ENCODE measurements at regions not wholly inside any gene's neighbourhood (a gene's known extent, or its start where the extent isn't known, plus 50 kb on each side); places are given as distances from the start of the nearest gene placed in this dataset.

- no peaks in the 10 kb centered on the region for H3K27me3 ChIP-seq (ENCODE audit: control insufficient read depth, insufficient read depth, low read length)
- H3K4me3 ChIP-seq (ENCODE audit: low read depth, low read length), result no peak overlapping the region
- no peaks in the 10 kb centered on the region for H3K9me3 ChIP-seq (ENCODE audit: control insufficient read depth, insufficient read depth, low read depth, low read length)
- no peak overlapping the region for H3K9ac ChIP-seq (ENCODE audit: low read length)
- no peaks in the 10 kb centered on the region for H3K4me1 ChIP-seq (ENCODE audit: control insufficient read depth, insufficient read depth, low read length)
- H3K27ac ChIP-seq (ENCODE audit: low read depth, low read length), result no peak overlapping the region
- H3K36me3 ChIP-seq (ENCODE audit: control insufficient read depth, insufficient read depth, low read length), result no peaks in the 10 kb centered on the region
Measured at GRCh38 chr3:103166890-103167289, 732.1 kb downstream of the ZPLD1 start.

GRCh38 chr3:103167850-103168249, 733.0 kb downstream of the ZPLD1 start:
- Histone ChIP-seq H3K4me1 (ENCODE audit: control insufficient read depth, insufficient read depth, low read length) (no peaks in the 10 kb centered on the region), H3K27ac (ENCODE audit: low read depth, low read length) (no peak overlapping the region), H3K4me3 (ENCODE audit: low read depth, low read length) (no peak overlapping the region), H3K27me3 (ENCODE audit: control insufficient read depth, insufficient read depth, low read length) (no peaks in the 10 kb centered on the region), H3K9ac (ENCODE audit: low read length) (no peak overlapping the region), H3K36me3 (ENCODE audit: control insufficient read depth, insufficient read depth, low read length) (no peaks in the 10 kb centered on the region), H3K9me3 (ENCODE audit: control insufficient read depth, insufficient read depth, low read depth, low read length) (no peaks in the 10 kb centered on the region)

GRCh38 chr3:103169289-103169688, 734.5 kb downstream of the ZPLD1 start:
- no peak overlapping the region for H3K27ac ChIP-seq (ENCODE audit: low read depth, low read length)
- H3K4me1 ChIP-seq (ENCODE audit: control insufficient read depth, insufficient read depth, low read length), result no peaks in the 10 kb centered on the region
- H3K4me3 ChIP-seq (ENCODE audit: low read depth, low read length), result no peak overlapping the region
- H3K36me3 ChIP-seq (ENCODE audit: control insufficient read depth, insufficient read depth, low read length), result no peaks in the 10 kb centered on the region
- H3K27me3 ChIP-seq (ENCODE audit: control insufficient read depth, insufficient read depth, low read length), result no peaks in the 10 kb centered on the region
- no peaks in the 10 kb centered on the region for H3K9me3 ChIP-seq (ENCODE audit: control insufficient read depth, insufficient read depth, low read depth, low read length)
- H3K9ac ChIP-seq (ENCODE audit: low read length), result no peak overlapping the region

GRCh38 chr3:103170651-103171050, 735.8 kb downstream of the ZPLD1 start:
- Histone ChIP-seq H3K9ac (ENCODE audit: low read length) (no peak overlapping the region), H3K27me3 (ENCODE audit: control insufficient read depth, insufficient read depth, low read length) (no peaks in the 10 kb centered on the region), H3K36me3 (ENCODE audit: control insufficient read depth, insufficient read depth, low read length) (no peaks in the 10 kb centered on the region), H3K4me3 (ENCODE audit: low read depth, low read length) (no peak overlapping the region), H3K9me3 (ENCODE audit: control insufficient read depth, insufficient read depth, low read depth, low read length) (no peaks in the 10 kb centered on the region), H3K4me1 (ENCODE audit: control insufficient read depth, insufficient read depth, low read length) (no peaks in the 10 kb centered on the region), H3K27ac (ENCODE audit: low read depth, low read length) (no peak overlapping the region)

- Histone ChIP-seq H3K9ac (ENCODE audit: low read length) (no peak overlapping the region), H3K36me3 (ENCODE audit: control insufficient read depth, insufficient read depth, low read length) (no peaks in the 10 kb centered on the region), H3K27me3 (ENCODE audit: control insufficient read depth, insufficient read depth, low read length) (no peaks in the 10 kb centered on the region), H3K27ac (ENCODE audit: low read depth, low read length) (no peak overlapping the region), H3K9me3 (ENCODE audit: control insufficient read depth, insufficient read depth, low read depth, low read length) (no peaks in the 10 kb centered on the region), H3K4me1 (ENCODE audit: control insufficient read depth, insufficient read depth, low read length) (no peaks in the 10 kb centered on the region), H3K4me3 (ENCODE audit: low read depth, low read length) (no peak overlapping the region)
Measured at GRCh38 chr3:103173940-103174339, 739.1 kb downstream of the ZPLD1 start.

- Histone ChIP-seq H3K27ac (ENCODE audit: low read depth, low read length) (no peak overlapping the region), H3K36me3 (ENCODE audit: control insufficient read depth, insufficient read depth, low read length) (no peaks in the 10 kb centered on the region), H3K27me3 (ENCODE audit: control insufficient read depth, insufficient read depth, low read length) (no peaks in the 10 kb centered on the region), H3K4me1 (ENCODE audit: control insufficient read depth, insufficient read depth, low read length) (no peaks in the 10 kb centered on the region), H3K9ac (ENCODE audit: low read length) (no peak overlapping the region), H3K9me3 (ENCODE audit: control insufficient read depth, insufficient read depth, low read depth, low read length) (no peaks in the 10 kb centered on the region), H3K4me3 (ENCODE audit: low read depth, low read length) (no peak overlapping the region)
Measured at GRCh38 chr3:103181160-103181559, 746.3 kb downstream of the ZPLD1 start.

GRCh38 chr3:103184772-103185171, 750.0 kb downstream of the ZPLD1 start:
- Histone ChIP-seq H3K27ac (ENCODE audit: low read depth, low read length) (no peak overlapping the region), H3K9me3 (ENCODE audit: control insufficient read depth, insufficient read depth, low read depth, low read length) (no peaks in the 10 kb centered on the region), H3K4me3 (ENCODE audit: low read depth, low read length) (no peak overlapping the region), H3K4me1 (ENCODE audit: control insufficient read depth, insufficient read depth, low read length) (no peaks in the 10 kb centered on the region), H3K9ac (ENCODE audit: low read length) (no peak overlapping the region), H3K36me3 (ENCODE audit: control insufficient read depth, insufficient read depth, low read length) (no peaks in the 10 kb centered on the region), H3K27me3 (ENCODE audit: control insufficient read depth, insufficient read depth, low read length) (no peaks in the 10 kb centered on the region)

GRCh38 chr3:103189941-103190340, 755.1 kb downstream of the ZPLD1 start:
- no peak overlapping the region for H3K27ac ChIP-seq (ENCODE audit: low read depth, low read length)
- H3K36me3 ChIP-seq (ENCODE audit: control insufficient read depth, insufficient read depth, low read length), result no peaks in the 10 kb centered on the region
- H3K4me3 ChIP-seq (ENCODE audit: low read depth, low read length), result no peak overlapping the region
- H3K9me3 ChIP-seq (ENCODE audit: control insufficient read depth, insufficient read depth, low read depth, low read length), result no peaks in the 10 kb centered on the region
- H3K9ac ChIP-seq (ENCODE audit: low read length), result no peak overlapping the region
- H3K27me3 ChIP-seq (ENCODE audit: control insufficient read depth, insufficient read depth, low read length), result no peaks in the 10 kb centered on the region
- H3K4me1 ChIP-seq (ENCODE audit: control insufficient read depth, insufficient read depth, low read length), result no peaks in the 10 kb centered on the region

GRCh38 chr3:103195216-103195615, 760.4 kb downstream of the ZPLD1 start:
- Histone ChIP-seq H3K27me3 (ENCODE audit: control insufficient read depth, insufficient read depth, low read length) (no peaks in the 10 kb centered on the region), H3K36me3 (ENCODE audit: control insufficient read depth, insufficient read depth, low read length) (no peaks in the 10 kb centered on the region), H3K4me3 (ENCODE audit: low read depth, low read length) (no peak overlapping the region), H3K4me1 (ENCODE audit: control insufficient read depth, insufficient read depth, low read length) (no peaks in the 10 kb centered on the region), H3K9ac (ENCODE audit: low read length) (no peak overlapping the region), H3K27ac (ENCODE audit: low read depth, low read length) (no peak overlapping the region), H3K9me3 (ENCODE audit: control insufficient read depth, insufficient read depth, low read depth, low read length) (no peaks in the 10 kb centered on the region)

GRCh38 chr3:103203441-103203840, 768.6 kb downstream of the ZPLD1 start:
- Histone ChIP-seq H3K9me3 (ENCODE audit: control insufficient read depth, insufficient read depth, low read depth, low read length) (no peaks in the 10 kb centered on the region), H3K9ac (ENCODE audit: low read length) (no peak overlapping the region), H3K36me3 (ENCODE audit: control insufficient read depth, insufficient read depth, low read length) (no peaks in the 10 kb centered on the region), H3K27ac (ENCODE audit: low read depth, low read length) (no peak overlapping the region), H3K4me3 (ENCODE audit: low read depth, low read length) (no peak overlapping the region), H3K4me1 (ENCODE audit: control insufficient read depth, insufficient read depth, low read length) (no peaks in the 10 kb centered on the region), H3K27me3 (ENCODE audit: control insufficient read depth, insufficient read depth, low read length) (no peaks in the 10 kb centered on the region)

GRCh38 chr3:103210583-103210982, 775.8 kb downstream of the ZPLD1 start:
- H3K27me3 ChIP-seq (ENCODE audit: control insufficient read depth, insufficient read depth, low read length), result no peaks in the 10 kb centered on the region

GRCh38 chr3:103218146-103218545, 783.3 kb downstream of the ZPLD1 start:
- H3K36me3 ChIP-seq (ENCODE audit: control insufficient read depth, insufficient read depth, low read length), result no peaks in the 10 kb centered on the region
- no peaks in the 10 kb centered on the region for H3K4me1 ChIP-seq (ENCODE audit: control insufficient read depth, insufficient read depth, low read length)
- no peak overlapping the region for H3K4me3 ChIP-seq (ENCODE audit: low read depth, low read length)
- no peaks in the 10 kb centered on the region for H3K9me3 ChIP-seq (ENCODE audit: control insufficient read depth, insufficient read depth, low read depth, low read length)
- H3K9ac ChIP-seq (ENCODE audit: low read length), result no peak overlapping the region
- no peak overlapping the region for H3K27ac ChIP-seq (ENCODE audit: low read depth, low read length)
- H3K27me3 ChIP-seq (ENCODE audit: control insufficient read depth, insufficient read depth, low read length), result no peaks in the 10 kb centered on the region

More at GRCh38 chr3:103210583-103210982, 775.8 kb downstream of the ZPLD1 start:
- H3K9me3 ChIP-seq (ENCODE audit: control insufficient read depth, insufficient read depth, low read depth, low read length), result no peaks in the 10 kb centered on the region
- no peak overlapping the region for H3K27ac ChIP-seq (ENCODE audit: low read depth, low read length)
- no peaks in the 10 kb centered on the region for H3K4me1 ChIP-seq (ENCODE audit: control insufficient read depth, insufficient read depth, low read length)
- no peaks in the 10 kb centered on the region for H3K36me3 ChIP-seq (ENCODE audit: control insufficient read depth, insufficient read depth, low read length)
- no peak overlapping the region for H3K4me3 ChIP-seq (ENCODE audit: low read depth, low read length)
- no peak overlapping the region for H3K9ac ChIP-seq (ENCODE audit: low read length)
